HG03565 (cell line): ENCODE measurements at regions not wholly inside any gene's neighbourhood (a gene's known extent, or its start where the extent isn't known, plus 50 kb on each side); places are given as distances from the start of the nearest gene placed in this dataset.

Experiments
- ATAC-seq: cut with Tn5 transposase; IDR thresholded peaks from one replicate; pipeline ENCODE4 v1.9.1; 2021; ENCODE audit warnings: mild to moderate bottlenecking, moderate library complexity; ENCODE audit not compliant: unreplicated experiment

- no peak for ATAC-seq
These were observed 50.6 kb upstream of the RAB4A start for GRCh38 chr1:229220163-229220846.

DNA sequence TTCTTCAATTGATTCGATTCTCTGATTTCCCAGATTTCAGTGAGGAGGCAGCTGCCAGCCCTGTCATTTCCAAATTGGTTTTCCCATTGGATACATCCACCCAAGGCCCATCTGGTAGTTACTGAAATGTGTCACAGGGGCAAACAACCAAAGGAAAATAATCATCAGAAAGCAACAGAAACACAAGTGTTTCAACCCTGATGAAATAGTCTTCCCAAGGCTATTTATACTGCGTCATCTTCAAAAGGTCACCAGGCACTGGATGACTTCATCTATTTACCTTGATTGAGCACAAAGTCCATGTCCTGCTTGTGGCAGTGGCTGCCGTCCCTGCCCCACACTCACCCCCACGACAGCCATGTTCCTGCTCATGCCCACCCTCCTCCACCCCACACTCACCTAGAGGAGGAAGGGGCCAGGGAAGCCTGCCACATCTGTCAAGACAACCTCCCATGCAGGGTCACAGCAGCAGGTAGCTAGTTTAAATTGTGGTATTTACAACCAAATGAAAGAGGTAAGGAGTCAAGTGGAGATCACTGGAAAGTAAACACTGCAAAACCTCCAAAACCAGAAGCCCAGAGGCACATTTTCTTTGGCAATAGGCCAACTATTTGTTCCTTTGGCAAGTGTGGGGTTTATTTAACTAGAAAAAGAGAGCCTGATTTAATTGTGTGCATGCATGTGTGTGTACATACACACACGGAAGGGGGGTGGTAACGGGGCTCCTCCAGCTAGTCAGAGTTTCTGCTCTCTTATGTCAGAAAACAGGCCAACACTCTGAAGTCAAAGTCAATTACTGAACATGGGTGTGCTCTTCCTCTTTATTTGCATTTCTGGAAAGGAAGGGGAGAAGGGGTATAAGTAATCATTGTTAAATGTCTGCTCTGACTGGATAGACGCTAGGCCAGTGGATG lies 49.5 kb upstream of the RAB4A start:
- no peak for ATAC-seq
